Adrenal gland (tissue), 5 donors: ENCODE measurements at regions not wholly inside any gene's neighbourhood (a gene's known extent, or its start where the extent isn't known, plus 50 kb on each side); places are given as distances from the start of the nearest gene placed in this dataset.

Experiments used
- CTCF ChIP-seq, 6 experiments: fragments of 450-650 bp in 4 of 6; fragments of 200-600 bp in 2 of 6; sonication (generic) in 1 of 6; IDR thresholded peaks; 1 replicate in 5 of 6; 2 replicates in 1 of 6; pipeline versions ENCODE4 v1.5.1 to v1.8.0; 2016 to 2021; ENCODE audit warnings: antibody characterized with exemption in 6 of 6, mild to moderate bottlenecking in 2 of 6, moderate library complexity in 1 of 6
- POLR2A ChIP-seq, 2 donors: fragments of 450-650 bp; IDR thresholded peaks; one replicate each; pipeline ENCODE4 v1.6.1; 2017; ENCODE audit warnings: antibody characterized with exemption in 2 of 2, mild to moderate bottlenecking in 2 of 2, moderate library complexity in 1 of 2
- donor health status: DM: no; HTN: no; CAD: no.

- TF ChIP-seq CTCF (IDR thresholded peaks at IDR 0.05) (no peak), POLR2A (IDR thresholded peaks at IDR 0.05) (no peak)
Observed at GRCh38 chr5:33184367-33184766, 256.4 kb upstream of the TARS1 start.
